Fibroblast of skin of scalp (primary cell): ENCODE measurements at regions not wholly inside any gene's neighbourhood (a gene's known extent, or its start where the extent isn't known, plus 50 kb on each side); places are given as distances from the start of the nearest gene placed in this dataset.
"Not testable (repeated sequence)": the region's sequence is repeated elsewhere in the genome, so short reads cannot be mapped to it uniquely, and the experiment has no call there.

Source experiments
- DNase-seq: peaks from one replicate; pipeline ENCODE4 v3.0.0-alpha.2; 2013

DNA sequence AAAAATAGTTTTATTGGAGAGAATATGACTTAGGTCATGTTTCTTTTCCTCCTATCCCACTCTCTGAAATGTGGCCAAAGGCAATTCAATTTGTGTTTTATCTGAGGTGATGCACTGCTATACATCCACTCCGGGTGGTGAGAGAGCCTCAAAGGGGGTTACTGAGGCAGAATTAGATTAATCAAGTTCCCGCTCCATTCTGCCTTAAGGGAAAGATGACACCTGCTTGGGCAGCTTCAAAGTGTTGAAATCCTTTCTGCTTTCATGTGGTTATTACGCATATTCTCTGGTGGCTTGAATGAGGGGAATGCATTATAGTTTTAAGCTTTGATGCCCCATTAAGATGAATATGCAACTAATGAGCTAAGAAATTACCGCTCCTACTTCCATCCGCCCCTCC lies 213.0 kb upstream of the TMEFF2 start:
- DNase-seq: no peak

DNA sequence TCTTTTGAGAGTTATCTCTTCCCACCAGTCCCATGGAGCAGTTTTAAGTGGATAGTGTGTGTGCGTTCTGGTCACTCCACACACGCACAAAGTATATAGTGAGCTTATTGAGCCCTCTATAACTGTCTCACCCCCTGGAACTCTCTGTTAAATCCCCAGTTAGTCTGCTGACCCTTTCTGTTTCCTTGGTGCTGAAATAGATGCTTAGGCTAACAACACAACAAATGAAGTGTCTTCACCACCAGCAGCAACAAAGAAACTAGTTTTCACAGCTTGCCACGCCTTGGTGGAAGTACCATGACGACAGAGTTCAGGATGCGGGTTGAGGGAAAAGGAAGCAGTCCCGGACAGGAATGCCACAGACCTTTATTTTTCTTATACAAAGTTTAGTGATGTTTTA lies 203.5 kb upstream of the TMEFF2 start:
- DNase-seq: no peak

DNA sequence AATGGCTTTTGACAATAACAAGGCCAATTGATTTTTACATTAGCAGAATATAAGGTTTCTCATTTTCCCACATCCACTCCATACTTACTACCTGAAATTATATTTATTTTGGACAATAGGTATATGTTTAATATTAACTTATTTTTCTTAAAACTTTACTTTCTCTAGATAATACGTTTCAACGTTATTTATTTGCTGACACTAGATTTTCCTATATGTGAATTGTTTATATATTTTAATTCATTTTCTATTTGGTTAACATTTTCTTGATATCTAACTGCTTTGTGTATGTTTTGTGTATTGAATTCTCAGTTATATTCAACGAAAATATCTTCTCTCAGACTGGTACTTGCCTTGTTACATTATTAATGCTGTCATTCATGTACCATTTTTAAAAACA lies 199.9 kb upstream of the TMEFF2 start:
- DNase-seq: no peak

DNA sequence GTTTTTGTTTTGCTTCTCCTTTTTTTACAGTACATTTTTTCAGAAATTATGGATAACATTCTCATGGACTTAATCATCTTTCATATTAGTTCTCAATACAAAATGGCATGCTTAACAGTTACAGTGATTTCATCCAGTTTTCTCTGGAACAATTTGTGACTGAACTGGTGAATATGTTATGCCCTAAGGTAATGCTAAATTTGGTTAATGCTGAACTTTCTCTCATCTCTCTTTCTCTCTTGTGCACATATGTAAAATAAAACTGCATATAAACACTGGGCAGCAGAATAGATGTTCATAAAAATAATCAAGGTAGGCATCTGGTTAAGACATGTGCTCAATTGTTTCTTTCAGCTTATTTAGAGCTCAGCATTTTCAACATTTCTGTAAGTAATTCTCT lies 196.3 kb upstream of the TMEFF2 start:
- no peak for DNase-seq

DNA sequence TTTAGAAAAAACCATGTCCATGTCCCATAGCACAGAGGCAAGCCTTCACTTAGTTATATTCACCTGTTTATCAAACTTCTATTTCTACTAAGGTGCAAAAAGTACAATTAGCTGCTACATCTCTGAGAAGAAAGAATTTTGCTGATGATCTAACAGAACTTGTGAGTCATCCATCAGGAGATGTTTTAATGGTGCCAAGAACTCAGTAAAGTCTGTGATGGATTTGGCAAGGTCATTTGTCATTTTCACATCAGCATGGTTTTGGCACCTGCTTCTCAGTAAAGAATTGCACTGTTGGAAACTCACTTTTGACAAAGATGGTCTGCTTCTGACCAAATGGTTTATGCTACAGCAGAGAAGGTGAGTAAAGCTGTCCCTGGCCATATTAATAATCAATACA lies 195.7 kb upstream of the TMEFF2 start:
- no peak for DNase-seq

DNA sequence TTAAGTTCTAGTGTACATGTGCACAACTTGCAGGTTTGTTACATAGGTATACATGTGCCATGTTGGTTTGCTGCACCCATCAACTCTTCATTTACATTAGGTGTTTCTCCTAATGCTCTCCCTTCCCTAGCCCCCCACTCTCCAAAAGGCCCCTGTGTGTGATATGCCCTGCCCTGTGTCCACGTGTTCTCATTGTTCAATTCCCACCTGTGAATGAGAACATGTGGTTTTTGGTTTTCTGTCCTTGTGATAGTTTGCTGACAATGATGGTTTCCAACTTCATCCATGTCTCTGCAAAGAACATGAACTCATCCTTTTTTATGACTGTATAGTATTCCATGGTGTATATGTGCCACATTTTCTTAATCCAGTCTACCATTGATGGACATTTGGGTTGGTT lies 189.5 kb upstream of the TMEFF2 start:
- not testable (repeated sequence) for DNase-seq

DNA sequence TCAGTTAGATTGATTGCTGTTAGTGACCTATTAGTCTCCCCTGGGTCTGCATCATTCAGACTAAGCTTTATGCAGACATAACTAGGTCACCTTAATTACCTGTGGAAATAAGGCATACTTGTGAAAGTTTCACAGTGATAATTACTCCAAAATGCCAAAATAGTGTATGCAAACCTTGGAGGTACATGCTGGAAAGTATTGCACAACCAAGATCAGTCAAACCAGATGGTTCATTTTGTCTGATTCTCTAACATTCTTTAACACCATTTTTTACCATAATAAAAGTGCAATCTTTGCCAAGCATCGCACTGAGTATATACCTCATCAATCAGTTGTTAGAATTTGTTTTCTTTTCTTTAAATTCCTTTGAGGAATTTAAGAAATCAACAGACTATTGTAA lies 186.3 kb upstream of the TMEFF2 start:
- no peak for DNase-seq

DNA sequence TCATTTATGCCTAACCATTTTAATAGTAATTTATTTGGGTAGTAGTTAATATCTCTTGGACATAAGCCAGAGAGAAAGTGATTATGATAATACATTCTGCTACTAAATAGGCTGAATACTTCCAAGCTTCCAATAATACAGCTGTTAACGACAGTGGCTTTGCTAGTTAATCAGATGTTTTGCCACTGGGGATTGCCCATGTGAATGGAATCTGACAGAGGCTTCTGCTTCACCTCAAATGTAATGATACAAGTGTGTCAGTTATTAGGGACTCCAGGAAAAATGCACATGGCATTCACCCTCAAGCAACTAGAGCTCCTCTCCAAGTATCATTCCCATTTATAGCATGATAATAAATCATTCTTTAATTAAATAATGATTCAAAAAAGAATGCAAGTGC lies 185.0 kb upstream of the TMEFF2 start:
- no peak for DNase-seq

DNA sequence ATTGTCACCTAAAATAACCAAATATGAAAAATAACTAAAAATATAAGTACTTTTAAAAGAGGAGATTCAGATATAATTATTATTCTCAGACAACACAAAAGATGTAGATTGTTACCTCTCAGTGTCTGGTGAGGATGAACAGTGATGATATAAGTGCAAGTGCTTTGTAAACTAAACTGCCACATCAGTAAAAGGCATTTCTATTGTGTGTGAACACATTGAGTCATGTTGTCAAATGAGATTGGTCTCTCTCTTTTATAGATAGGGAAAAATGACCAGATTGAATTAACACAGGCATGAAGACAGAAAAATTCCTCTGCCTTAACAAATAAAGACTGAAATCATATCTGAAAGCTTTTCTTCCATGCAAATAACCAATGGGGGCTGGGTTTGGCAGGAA lies 182.4 kb upstream of the TMEFF2 start:
- DNase-seq: no peak

DNA sequence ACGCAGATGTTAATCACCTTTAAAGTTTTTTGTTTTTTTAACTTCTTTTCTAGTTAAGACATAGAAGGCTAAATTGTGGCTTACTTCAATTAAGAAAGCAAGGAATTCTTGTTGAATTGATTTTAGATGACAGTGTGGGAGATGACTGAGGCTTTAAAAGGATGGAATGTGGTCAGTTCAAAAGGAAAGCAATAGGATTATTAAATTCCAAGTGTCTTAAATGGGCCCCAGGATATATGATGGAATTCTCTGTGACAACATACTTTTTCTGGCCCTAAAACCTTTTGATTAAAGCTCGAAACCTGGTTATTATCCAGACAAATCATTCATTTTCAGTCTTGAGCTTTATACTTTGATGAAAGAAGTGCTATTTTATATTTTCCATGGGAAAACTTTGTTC lies 179.0 kb upstream of the TMEFF2 start:
- no peak for DNase-seq

DNA sequence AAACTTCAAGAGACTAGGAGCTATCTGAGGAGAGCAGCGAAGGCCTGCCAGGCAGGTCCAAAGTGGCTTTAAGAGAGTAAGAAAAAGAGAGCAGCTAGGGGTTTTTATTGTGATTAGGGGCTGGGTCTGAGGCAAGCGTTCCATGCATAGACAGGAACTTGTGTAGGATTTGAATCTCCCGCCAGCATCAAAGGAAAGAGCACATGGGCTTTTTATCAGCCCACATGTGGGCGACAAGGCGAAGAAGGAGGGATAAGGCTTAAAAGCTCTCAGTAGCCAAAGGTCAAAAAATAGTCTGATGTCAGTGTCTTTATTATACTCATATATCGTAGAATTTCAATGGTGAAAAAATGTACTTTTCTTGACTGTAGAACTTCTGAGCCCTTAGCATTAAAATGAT lies 178.5 kb upstream of the TMEFF2 start:
- no peak for DNase-seq

DNA sequence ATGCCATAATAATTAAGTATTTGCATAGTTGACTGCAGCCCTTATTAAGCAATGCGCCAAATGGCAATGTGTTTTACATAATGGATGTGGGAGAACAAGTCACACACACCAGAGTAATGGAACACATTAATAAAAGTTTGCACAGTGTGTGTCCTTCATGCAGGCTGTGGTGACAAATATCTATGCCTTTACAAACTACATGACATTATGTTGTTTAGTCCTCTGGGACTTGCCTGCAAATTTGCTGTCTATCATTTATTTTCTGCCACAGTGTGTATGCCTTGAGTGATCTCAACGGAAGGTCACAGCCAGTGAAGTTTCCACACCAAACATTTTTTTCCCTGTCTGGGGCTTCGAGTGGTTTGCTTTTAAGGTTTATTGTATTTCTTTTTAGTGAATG lies 175.2 kb upstream of the TMEFF2 start:
- DNase-seq: no peak

DNA sequence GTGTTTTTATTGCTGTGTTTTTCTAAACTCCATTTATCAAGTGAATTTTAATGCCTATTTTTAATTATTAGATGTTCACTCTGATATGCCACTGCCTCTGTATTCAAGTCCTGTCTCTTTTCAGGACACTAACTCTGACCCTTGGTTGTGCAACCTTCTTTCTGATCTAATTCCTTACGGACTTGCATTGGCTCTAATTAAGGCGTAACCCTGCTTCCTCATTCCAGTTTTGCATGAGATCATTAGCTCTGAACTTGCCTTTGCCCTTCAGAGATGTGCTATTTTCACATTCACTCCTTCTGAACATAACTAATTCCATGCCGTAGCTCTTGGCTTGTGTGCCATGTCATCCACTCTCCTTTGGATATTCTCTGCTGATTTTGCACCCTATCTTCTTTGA lies 162.5 kb upstream of the TMEFF2 start:
- no peak for DNase-seq

DNA sequence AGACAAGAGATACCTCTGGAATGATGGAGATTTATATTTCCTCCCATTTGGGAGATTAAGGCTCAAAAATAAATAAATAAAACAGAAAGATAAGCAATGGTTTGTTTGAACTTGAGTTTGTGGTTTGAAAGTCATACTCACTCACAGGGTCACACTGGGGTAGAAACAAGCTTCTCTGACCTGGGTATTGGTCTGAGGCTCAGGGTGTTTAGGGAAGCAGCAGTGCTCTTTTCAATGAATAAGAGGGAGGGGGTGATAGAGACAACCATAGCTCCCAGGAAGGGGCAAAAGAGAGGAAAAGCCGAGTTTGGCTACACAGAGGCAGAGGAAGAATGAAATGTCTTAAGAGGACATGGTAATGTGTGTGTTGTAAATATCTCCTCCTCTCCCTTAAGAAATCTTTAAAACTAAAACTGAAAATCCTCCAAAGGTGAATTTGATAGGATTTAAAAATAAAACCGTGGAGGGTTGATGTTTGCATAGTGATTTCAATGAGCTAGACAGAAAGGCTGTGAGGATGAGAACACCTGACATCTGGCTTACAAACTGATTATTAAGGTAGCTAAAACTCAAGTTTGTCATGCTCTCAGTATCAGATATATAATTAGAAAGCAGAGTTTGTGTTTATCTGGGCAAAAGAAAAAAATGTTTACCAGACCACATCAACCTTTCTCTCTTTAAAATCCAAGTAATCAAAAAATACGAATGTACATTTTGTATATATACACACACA lies 159.9 kb upstream of the TMEFF2 start:
- DNase-seq: no peak

DNA sequence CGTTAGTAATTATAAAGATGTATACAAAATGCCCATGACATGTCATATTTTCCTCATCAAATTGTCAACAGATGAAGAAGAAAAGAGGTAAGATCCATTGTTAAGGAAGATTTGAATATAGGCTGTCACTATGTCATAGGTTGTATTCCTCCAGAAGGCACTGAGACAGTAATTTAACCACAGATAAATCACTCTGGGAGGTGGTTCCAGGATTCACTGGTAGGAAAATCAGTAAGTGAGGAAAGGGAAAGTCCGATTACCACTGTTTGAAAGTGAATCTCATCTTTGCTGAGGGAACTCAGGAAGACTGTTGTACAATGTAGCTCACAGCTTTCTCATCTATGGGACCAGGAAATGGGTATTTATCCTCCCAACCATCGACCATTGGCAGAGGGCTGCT lies 152.8 kb upstream of the TMEFF2 start:
- no peak for DNase-seq

DNA sequence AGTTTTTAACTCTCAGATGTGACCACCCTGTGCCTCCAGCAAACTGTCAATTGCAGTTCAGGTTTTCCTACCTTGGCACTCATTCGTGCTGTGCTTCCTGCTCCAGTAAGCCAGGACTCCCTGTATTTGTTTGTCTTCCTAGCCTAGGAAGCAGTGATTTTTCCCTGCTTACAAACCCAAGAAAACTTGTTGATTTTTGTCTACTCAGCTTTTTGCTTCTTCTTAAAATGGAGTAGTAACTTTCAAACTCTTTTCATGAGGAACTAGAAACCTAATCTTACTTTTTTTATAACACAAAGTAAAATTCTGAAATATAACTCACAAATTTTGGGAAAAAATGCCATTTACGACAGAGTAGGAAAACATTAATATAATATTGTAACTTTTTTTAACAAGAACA lies 150.6 kb upstream of the TMEFF2 start:
- no peak for DNase-seq

DNA sequence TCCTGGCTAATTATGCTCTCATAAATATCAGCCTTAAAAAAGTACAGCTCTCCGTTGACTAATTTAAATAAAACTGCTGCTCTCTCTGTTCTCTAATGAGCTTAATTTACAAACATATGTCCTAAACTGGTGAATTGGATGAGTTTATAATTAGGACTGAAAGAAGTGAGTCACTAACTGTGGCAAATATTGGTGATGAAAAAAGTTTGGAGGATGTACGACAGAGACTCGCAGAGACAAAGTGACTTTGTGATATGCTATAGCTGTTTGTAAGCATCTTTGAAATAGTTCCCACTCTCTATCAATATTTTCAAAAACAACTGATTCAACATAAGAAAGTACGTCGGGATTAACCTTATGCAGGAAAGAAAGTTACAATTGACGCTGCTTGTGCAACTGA lies 138.9 kb upstream of the TMEFF2 start:
- DNase-seq: no peak

DNA sequence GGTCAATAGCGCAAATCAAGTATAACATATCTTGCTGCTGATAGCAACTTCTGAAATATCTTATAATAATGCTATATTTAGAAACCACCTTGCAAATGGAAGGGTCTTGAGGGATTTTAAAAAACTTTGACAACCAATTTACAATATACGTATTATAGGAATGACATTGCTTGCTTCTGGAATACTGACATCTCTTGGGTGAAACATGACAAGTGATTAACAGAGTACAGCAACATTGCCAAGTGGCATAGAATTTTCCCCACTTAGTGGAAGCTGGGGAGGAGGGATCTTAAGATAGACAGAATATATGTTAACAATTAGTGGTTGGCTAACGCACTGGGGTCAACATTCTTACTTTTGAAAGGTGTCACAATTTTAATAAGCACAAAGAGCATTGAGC lies 133.6 kb upstream of the TMEFF2 start:
- DNase-seq: no peak

DNA sequence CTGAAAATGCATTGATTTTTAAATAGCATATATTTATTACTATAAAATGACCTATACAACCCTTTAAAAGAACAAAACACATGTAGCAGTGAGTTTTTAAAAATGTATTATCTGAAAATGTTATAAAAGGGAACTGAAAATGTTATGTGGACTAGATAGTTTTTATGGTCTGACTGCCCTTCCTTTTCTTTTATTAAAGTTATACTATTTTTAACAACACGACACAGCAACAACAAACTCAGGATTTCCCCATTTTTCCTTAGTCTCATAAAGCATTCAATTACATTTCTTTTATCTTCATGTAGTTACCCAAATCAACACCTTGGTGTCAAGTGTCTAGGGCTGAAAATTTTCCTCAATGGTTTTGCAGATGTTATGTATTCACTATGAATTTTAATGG lies 132.8 kb upstream of the TMEFF2 start:
- DNase-seq: no peak

DNA sequence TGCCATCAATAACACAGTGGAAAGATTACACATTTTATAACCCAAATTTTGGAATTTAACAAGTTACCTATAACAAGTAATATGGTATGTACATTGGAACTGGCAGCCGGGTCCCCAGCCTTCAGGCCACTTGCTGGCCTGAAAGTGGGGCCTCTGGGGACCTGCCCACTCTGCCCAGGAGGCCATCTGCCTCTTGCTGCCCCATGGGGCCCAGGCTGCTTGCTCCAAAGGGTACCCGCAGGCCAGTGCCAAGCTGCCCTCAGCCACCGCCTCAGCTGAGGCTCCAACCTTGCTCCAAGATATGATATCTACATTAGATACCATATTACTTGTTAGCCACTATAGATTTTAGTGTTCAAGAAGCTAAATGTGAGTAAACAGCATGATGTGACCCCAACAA lies 120.8 kb upstream of the TMEFF2 start:
- no peak for DNase-seq

DNA sequence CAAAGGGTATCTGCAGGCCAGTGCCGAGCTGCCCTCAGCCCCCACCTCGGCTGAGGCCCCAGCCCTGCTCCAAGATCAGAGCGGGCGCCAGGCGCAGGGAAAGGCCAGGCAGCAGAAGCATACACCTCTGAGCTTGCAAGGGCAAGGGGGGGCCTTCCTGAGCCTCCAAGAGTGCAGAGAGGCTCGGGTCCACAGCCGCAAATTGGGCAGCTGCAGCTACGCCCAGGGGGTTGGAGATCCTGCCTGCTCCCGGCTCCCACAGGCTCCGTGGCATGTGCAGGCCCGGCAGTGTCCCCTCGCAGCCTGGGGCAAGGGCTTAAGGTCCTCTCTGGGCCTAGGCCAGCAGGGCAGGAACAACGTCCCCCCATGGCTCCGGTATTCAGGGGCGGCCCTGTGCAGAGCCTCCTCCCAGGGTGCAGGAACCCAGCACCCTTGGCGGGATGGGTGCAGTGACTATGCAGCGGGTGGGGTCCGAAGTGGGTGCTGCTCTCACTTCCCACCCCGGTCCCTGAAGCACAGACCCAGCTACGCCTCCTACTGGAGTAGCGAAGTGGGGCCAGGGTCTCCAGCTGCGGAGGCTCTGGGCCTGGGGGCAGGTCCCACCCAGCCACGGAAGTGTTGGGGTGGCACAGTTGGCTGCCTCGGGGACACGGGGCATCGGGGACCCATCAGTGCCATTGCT lies 120.2 kb upstream of the TMEFF2 start:
- DNase-seq: no peak

DNA sequence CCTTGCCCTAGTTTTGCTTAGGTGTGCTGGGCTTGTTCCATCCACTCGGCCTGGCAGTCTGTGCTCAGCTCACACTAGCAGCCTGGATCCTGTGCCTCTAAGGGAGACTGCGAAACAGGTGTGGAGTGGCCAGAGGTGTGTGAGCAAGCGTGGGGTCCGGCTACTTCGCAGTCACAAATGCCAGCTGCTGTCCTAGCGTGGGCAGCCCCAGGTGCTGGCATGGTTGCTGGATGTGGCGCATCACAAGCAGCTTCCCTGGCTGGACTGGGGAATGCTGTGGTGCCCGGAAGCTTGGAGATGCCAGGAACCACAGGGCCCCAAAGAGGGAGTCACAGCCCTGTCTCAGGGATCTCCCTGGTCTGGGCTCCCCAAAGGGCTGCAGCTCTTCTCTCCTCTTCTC lies 119.0 kb upstream of the TMEFF2 start:
- no peak for DNase-seq

DNA sequence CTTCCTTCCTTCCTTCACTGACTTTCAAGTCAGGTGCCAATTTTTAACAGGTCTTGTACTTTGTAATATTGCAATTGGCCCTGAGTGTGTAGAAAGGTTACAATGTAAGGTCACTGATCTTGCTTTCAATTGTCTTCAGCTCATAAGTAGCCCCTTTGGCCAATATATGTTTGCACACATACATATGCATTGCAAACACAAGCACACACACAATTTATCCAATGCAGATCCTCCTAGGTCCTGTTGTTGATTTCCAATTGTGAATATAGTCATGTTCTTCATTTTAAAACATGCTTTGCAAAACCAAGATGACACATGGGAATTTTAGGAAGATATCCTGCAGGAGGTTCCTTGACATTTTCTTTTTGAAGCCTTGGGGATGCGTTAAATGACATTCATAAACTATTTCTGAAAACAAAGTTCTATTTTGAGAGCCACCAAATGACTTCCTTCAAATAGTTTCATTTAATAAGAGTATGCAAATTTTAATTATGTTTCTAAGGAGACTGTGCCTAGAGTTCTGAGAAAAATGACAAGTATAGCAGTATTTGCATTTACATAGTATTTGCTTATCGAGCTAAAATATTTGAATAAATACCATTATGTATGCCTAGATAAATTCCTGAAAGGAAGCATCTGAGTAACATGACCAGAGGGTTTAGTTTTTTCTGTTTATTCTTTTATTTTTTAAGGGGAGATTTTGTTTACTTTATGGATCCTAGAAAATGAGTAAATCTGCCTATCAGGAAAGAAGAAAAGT lies 117.1 kb upstream of the TMEFF2 start:
- DNase-seq: no peak

DNA sequence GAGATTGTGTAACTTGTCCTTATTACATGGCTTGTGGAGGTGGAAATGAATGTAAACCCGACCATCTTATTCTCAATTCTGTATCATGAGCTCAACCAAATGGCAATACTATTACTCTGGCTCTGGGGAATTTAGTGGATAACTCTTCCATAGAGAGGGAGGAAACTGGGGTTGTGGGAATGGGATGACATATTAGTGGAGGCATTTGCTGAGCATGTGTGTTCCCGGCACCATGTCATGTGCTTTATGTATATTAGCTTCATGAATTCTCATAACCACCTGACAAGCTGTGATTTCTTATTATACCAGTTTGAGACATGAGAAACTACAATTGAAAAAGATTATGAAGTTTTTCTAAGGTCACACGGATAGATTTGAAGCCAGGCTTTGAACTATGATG lies 112.8 kb upstream of the TMEFF2 start:
- peak; percentile 55 for DNase-seq
